Activated T-cell treated with anti-CD3 and anti-CD28 coated beads for 4 hours (primary cell): ENCODE measurements at regions not wholly inside any gene's neighbourhood (a gene's known extent, or its start where the extent isn't known, plus 50 kb on each side); places are given as distances from the start of the nearest gene placed in this dataset.
"Not testable (repeated sequence)": the region's sequence is repeated elsewhere in the genome, so short reads cannot be mapped to it uniquely, and the experiment has no call there.

Source experiments
- DNase-seq: peaks from one replicate; pipeline ENCODE4 v3.0.0-alpha.2; 2020

GRCh38 chr3:177358977-177359592 lies 161.8 kb upstream of the TBL1XR1 start:
- DNase-seq = no peak

- DNase-seq = peak; percentile 95
These were observed 162.5 kb upstream of the TBL1XR1 start for GRCh38 chr3:177359593-177360357.

GRCh38 chr3:177361081-177361938 lies 164.0 kb upstream of the TBL1XR1 start:
- DNase-seq = no peak

- DNase-seq = no peak
These were observed 165.3 kb upstream of the TBL1XR1 start for GRCh38 chr3:177362626-177363025.

GRCh38 chr3:177364236-177364635 lies 167.0 kb upstream of the TBL1XR1 start:
- no peak for DNase-seq

- DNase-seq = not testable (repeated sequence)
These were observed 168.0 kb upstream of the TBL1XR1 start for GRCh38 chr3:177365294-177365693.

GRCh38 chr3:177367788-177368187 lies 170.5 kb upstream of the TBL1XR1 start:
- no peak for DNase-seq

GRCh38 chr3:177370246-177370822 lies 173.1 kb upstream of the TBL1XR1 start:
- no peak for DNase-seq

- no peak for DNase-seq
These were observed 173.9 kb upstream of the TBL1XR1 start for GRCh38 chr3:177371146-177371545.

GRCh38 chr3:177371888-177372287 lies 174.6 kb upstream of the TBL1XR1 start:
- DNase-seq = no peak

GRCh38 chr3:177374323-177374722 lies 177.0 kb upstream of the TBL1XR1 start:
- DNase-seq = no peak

- DNase-seq = no peak
These were observed 178.0 kb upstream of the TBL1XR1 start for GRCh38 chr3:177375316-177375715.

GRCh38 chr3:177377166-177377565 lies 179.9 kb upstream of the TBL1XR1 start:
- no peak for DNase-seq

GRCh38 chr3:177378168-177378567 lies 180.9 kb upstream of the TBL1XR1 start:
- no peak for DNase-seq

GRCh38 chr3:177379045-177379444 lies 181.8 kb upstream of the TBL1XR1 start:
- DNase-seq = no peak

- no peak for DNase-seq
These were observed 183.8 kb upstream of the TBL1XR1 start for GRCh38 chr3:177381070-177381469.

GRCh38 chr3:177382944-177383343 lies 185.7 kb upstream of the TBL1XR1 start:
- no peak for DNase-seq

- no peak for DNase-seq
These were observed 187.9 kb upstream of the TBL1XR1 start for GRCh38 chr3:177385186-177385585.

- no peak for DNase-seq
These were observed 188.6 kb upstream of the TBL1XR1 start for GRCh38 chr3:177385831-177386301.

- DNase-seq = no peak
These were observed 190.9 kb upstream of the TBL1XR1 start for GRCh38 chr3:177388209-177388608.

- DNase-seq = not testable (repeated sequence)
These were observed 197.1 kb upstream of the TBL1XR1 start for GRCh38 chr3:177394231-177395024.

- DNase-seq = no peak
These were observed 199.5 kb upstream of the TBL1XR1 start for GRCh38 chr3:177396733-177397132.
